ENCODE measurements at regions not wholly inside any gene's neighbourhood (a gene's known extent, or its start where the extent isn't known, plus 50 kb on each side); places are given as distances from the start of the nearest gene placed in this dataset.

GRCh38 chr1:38760562-38760961 lies 99.0 kb downstream of the RRAGC start:
- H3K4me3 ChIP-seq (ENCODE audit: low read depth, low read length): no peak overlapping the region
- TF ChIP-seq CTCF (IDR thresholded peaks at IDR 0.05; ENCODE audit: insufficient read depth, low read depth, low read length, missing control alignments): no peak
- no peak for DNase-seq (ENCODE audit: low read depth)

GRCh38 chr1:38758820-38759219 lies 100.8 kb downstream of the RRAGC start:
- no peak overlapping the region for H3K4me3 ChIP-seq (ENCODE audit: low read depth, low read length)
- TF ChIP-seq CTCF (IDR thresholded peaks at IDR 0.05; ENCODE audit: insufficient read depth, low read depth, low read length, missing control alignments): no peak
- DNase-seq (ENCODE audit: low read depth): no peak

GRCh38 chr1:38746941-38747600 lies 112.5 kb downstream of the RRAGC start:
- DNase-seq (ENCODE audit: low read depth): no peak
- no peak overlapping the region for H3K4me3 ChIP-seq (ENCODE audit: low read depth, low read length)
- TF ChIP-seq CTCF (IDR thresholded peaks at IDR 0.05; ENCODE audit: insufficient read depth, low read depth, low read length, missing control alignments): no peak

- H3K4me3 ChIP-seq (ENCODE audit: low read depth, low read length): no peak overlapping the region
- no peak for TF ChIP-seq CTCF (IDR thresholded peaks at IDR 0.05; ENCODE audit: insufficient read depth, low read depth, low read length, missing control alignments)
- no peak for DNase-seq (ENCODE audit: low read depth)
Measured at GRCh38 chr1:38746402-38746935, 113.1 kb downstream of the RRAGC start.

GRCh38 chr1:38745476-38746401 lies 113.8 kb downstream of the RRAGC start:
- no peak overlapping the region for H3K4me3 ChIP-seq (ENCODE audit: low read depth, low read length)
- no peak for DNase-seq (ENCODE audit: low read depth)
- TF ChIP-seq CTCF (IDR thresholded peaks at IDR 0.05; ENCODE audit: insufficient read depth, low read depth, low read length, missing control alignments): no peak

- no peak overlapping the region for H3K4me3 ChIP-seq (ENCODE audit: low read depth, low read length)
- DNase-seq (ENCODE audit: low read depth): no peak
- TF ChIP-seq CTCF (IDR thresholded peaks at IDR 0.05; ENCODE audit: insufficient read depth, low read depth, low read length, missing control alignments): no peak
Measured at GRCh38 chr1:38744452-38745350, 114.9 kb downstream of the RRAGC start.

All from GM12865 (cell line).